HCT116 (cell line): ENCODE measurements at regions not wholly inside any gene's neighbourhood (a gene's known extent, or its start where the extent isn't known, plus 50 kb on each side); places are given as distances from the start of the nearest gene placed in this dataset.

Source experiments
- ATAC-seq: fragments of 200-7000 bp; cut with Tn5 transposase; 2 replicates; pipeline ENCODE4 v1.9.1; 2020; ENCODE audit warnings: mild to moderate bottlenecking, moderate library complexity
- BruUV-seq: library from RNA; stranded (reverse); fragments of 400-500 nt; replicated peaks from 2 replicates; lab custom pipeline; 2021; lab: Mats Ljungman, UMichigan
- CTCF ChIA-PET: fragments of 300-600 bp; sonication (Branson Sonifier 250); formaldehyde crosslinking; loops from one replicate; lab custom pipeline; 2021; ENCODE audit warnings: antibody characterized with exemption; lab: Charles Lee
- POLR2A ChIA-PET: fragments of 300-600, 350-600 bp; sonication (Branson Sonifier 250); formaldehyde crosslinking; loops from one replicate; lab custom pipeline; 2021; ENCODE audit warnings: antibody characterized with exemption; lab: Charles Lee
- RAD21 ChIA-PET, 2 experiments: fragments of 300-600 bp; sonication (Branson Sonifier 250); formaldehyde crosslinking; loops; one replicate each; lab custom pipeline; 2023; ENCODE audit warnings: low total read pairs in 2 of 2; ENCODE audit not compliant: uncharacterized antibody in 2 of 2, unreplicated experiment in 2 of 2, low non-redundant PET in 1 of 2; lab: Charles Lee
- DNase-seq: peaks from one replicate; pipeline ENCODE4 v3.0.0-alpha.2; 2010; ENCODE audit warnings: low read depth, low spot score
- H2AFZ ChIP-seq: fragments of 200-600 bp; shearing (Covaris generic), sonication (generic); 2 replicates; pipeline ENCODE4 v1.6.1; 2017; ENCODE audit warnings: low read depth, mixed run types, mixed read lengths, antibody characterized with exemption, low read length; ENCODE audit not compliant: poor library complexity, severe bottlenecking
- H3K27ac ChIP-seq: 2 replicates; pipeline ENCODE4 v1.5.1; 2012; ENCODE audit warnings: low read depth, low read length
- H3K27me3 ChIP-seq: fragments of 200-600 bp; sonication (generic); 2 replicates; pipeline ENCODE4 v1.6.1; 2016; ENCODE audit warnings: mixed run types, low read length, mixed read lengths; ENCODE audit not compliant: insufficient read depth
- H3K36me3 ChIP-seq, 2 experiments: fragments of 200-500 bp in 1 of 2; fragments of 200-600 bp in 1 of 2; sonication (Bioruptor generic) in 1 of 2; sonication (generic) in 1 of 2; 2 replicates each; pipeline versions ENCODE4 v1.5.1 to v1.6.1; 2014 to 2016; ENCODE audit warnings: low read length in 2 of 2, inconsistent platforms in 1 of 2, mixed read lengths in 1 of 2, mixed run types in 1 of 2; ENCODE audit not compliant: insufficient read depth in 2 of 2, control insufficient read depth in 1 of 2
- H3K4me1 ChIP-seq, 2 experiments: fragments of 200-600 bp in 1 of 2; sonication (generic) in 1 of 2; 2 replicates each; pipeline versions ENCODE4 v1.5.1 to v1.6.1; 2012 to 2017; ENCODE audit warnings: low read length in 2 of 2, inconsistent platforms in 1 of 2, mild to moderate bottlenecking in 1 of 2, mixed read lengths in 1 of 2, mixed run types in 1 of 2, moderate library complexity in 1 of 2; ENCODE audit not compliant: insufficient read depth in 2 of 2, control insufficient read depth in 1 of 2
- H3K4me2 ChIP-seq: fragments of 200-600 bp; sonication (generic); 2 replicates; pipeline ENCODE4 v1.6.1; 2017; ENCODE audit warnings: mixed run types, low read length, mixed read lengths
- H3K4me3 ChIP-seq, 2 experiments: fragments of 200-600 bp in 1 of 2; sonication (generic) in 1 of 2; replicated peaks in 1 of 2; 2 replicates each; pipeline ENCODE4 v1.5.1; 2011 to 2016; ENCODE audit warnings: low read length in 2 of 2, control low read depth in 1 of 2, low read depth in 1 of 2, mild to moderate bottlenecking in 1 of 2, mixed read lengths in 1 of 2, mixed run types in 1 of 2
- H3K79me2 ChIP-seq: fragments of 200-600 bp; sonication (generic); 2 replicates; pipeline ENCODE4 v1.6.1; 2017; ENCODE audit warnings: mild to moderate bottlenecking, mixed run types, low read length, moderate library complexity, mixed read lengths; ENCODE audit not compliant: insufficient read depth
- H3K9ac ChIP-seq: fragments of 200-600 bp; sonication (generic); 2 replicates; pipeline ENCODE4 v1.6.1; 2016; ENCODE audit warnings: low read length, mixed read lengths
- H3K9me2 ChIP-seq: fragments of 200-600 bp; sonication (generic), shearing (Covaris generic); 2 replicates; pipeline ENCODE4 v1.6.1; 2017; ENCODE audit warnings: mixed run types, mild to moderate bottlenecking, moderate library complexity; ENCODE audit not compliant: insufficient read depth
- H3K9me3 ChIP-seq, 2 experiments: fragments of 200-500 bp in 1 of 2; fragments of 200-600 bp in 1 of 2; sonication (Bioruptor generic) in 1 of 2; sonication (generic) in 1 of 2; 2 replicates each; pipeline ENCODE4 v1.6.1; 2014 to 2017; ENCODE audit warnings: low read length in 2 of 2, mixed read lengths in 2 of 2, inconsistent platforms in 1 of 2, low read depth in 1 of 2, mild to moderate bottlenecking in 1 of 2, mixed run types in 1 of 2, moderate library complexity in 1 of 2; ENCODE audit not compliant: control insufficient read depth in 1 of 2, insufficient read depth in 1 of 2
- H4K20me1 ChIP-seq: fragments of 200-600 bp; sonication (generic), shearing (Covaris generic); 2 replicates; pipeline ENCODE4 v1.6.1; 2017; ENCODE audit warnings: mixed run types, mild to moderate bottlenecking, moderate library complexity; ENCODE audit not compliant: insufficient read depth
- CEBPB ChIP-seq: IDR thresholded peaks from 2 replicates; pipeline ENCODE4 v1.6.1; 2012; ENCODE audit warnings: low read depth
- EZH2 ChIP-seq: fragments of 200-600 bp; sonication (generic); IDR thresholded peaks from 2 replicates; pipeline ENCODE4 v1.6.1; 2017; ENCODE audit warnings: antibody characterized with exemption, mixed run types
- JUND ChIP-seq: IDR thresholded peaks from 2 replicates; pipeline ENCODE4 v1.6.1; 2012
- RAD21 ChIP-seq: IDR thresholded peaks from 2 replicates; pipeline ENCODE4 v1.6.1; 2012; ENCODE audit warnings: low read depth, mild to moderate bottlenecking
- REST ChIP-seq: IDR thresholded peaks from 2 replicates; pipeline ENCODE4 v1.6.1; 2012; ENCODE audit warnings: low read depth
- YY1 ChIP-seq: IDR thresholded peaks from 2 replicates; pipeline ENCODE4 v1.6.1; 2011; ENCODE audit warnings: low read length, low read depth, moderate library complexity, mild to moderate bottlenecking; ENCODE audit not compliant: insufficient replicate concordance; ENCODE audit errors: extremely low read depth
- intact Hi-C: fragments of 100-400 bp; cut with micrococcal nuclease; formaldehyde crosslinking; loops from 2 replicates; pipeline ENCODE4 v1.10.0; 2022
- TF ChIP-seq, protein P1 (sequence below): IDR thresholded peaks from 2 replicates; pipeline ENCODE4 v1.6.1; 2011; ENCODE audit warnings: mild to moderate bottlenecking, low read length, moderate library complexity; ENCODE audit not compliant: insufficient replicate concordance; ENCODE audit errors: extremely low read depth

- POLR2A ChIA-PET = no interaction called here
- no TSS peak for BruUV-seq
- RAD21 ChIA-PET = no interaction called here
- no peak for DNase-seq
- Histone ChIP-seq H3K27ac (no peak overlapping the region), H3K27me3 (no peaks in the 10 kb centered on the region), H3K9ac (no peak overlapping the region), H3K4me2 (no peak overlapping the region), H3K79me2 (no peaks in the 10 kb centered on the region), H3K4me3 (no peak overlapping the region), H3K36me3 (no peaks in the 10 kb centered on the region), H3K9me2 (no peaks in the 10 kb centered on the region)
- intact Hi-C loops = no loop called here
- CTCF ChIA-PET = no interaction called here
- TF ChIP-seq, protein P1, sequence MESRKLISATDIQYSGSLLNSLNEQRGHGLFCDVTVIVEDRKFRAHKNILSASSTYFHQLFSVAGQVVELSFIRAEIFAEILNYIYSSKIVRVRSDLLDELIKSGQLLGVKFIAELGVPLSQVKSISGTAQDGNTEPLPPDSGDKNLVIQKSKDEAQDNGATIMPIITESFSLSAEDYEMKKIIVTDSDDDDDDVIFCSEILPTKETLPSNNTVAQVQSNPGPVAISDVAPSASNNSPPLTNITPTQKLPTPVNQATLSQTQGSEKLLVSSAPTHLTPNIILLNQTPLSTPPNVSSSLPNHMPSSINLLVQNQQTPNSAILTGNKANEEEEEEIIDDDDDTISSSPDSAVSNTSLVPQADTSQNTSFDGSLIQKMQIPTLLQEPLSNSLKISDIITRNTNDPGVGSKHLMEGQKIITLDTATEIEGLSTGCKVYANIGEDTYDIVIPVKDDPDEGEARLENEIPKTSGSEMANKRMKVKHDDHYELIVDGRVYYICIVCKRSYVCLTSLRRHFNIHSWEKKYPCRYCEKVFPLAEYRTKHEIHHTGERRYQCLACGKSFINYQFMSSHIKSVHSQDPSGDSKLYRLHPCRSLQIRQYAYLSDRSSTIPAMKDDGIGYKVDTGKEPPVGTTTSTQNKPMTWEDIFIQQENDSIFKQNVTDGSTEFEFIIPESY = no peak
- TF ChIP-seq EZH2 (no peak), RAD21 (no peak), REST (no peak), CEBPB (no peak), YY1 (no peak), JUND (no peak)
- TF ChIP-seq, all 23 proteins: peak for 0
- H2AFZ ChIP-seq = no peak overlapping the region
- H3K9me3 ChIP-seq = peaks cover 0 to 4% of the 10 kb centered on the region in 2 experiments; a peak in 1 of 4 replicates
- H3K4me1 ChIP-seq = no peaks in the 10 kb centered on the region
- no peaks in the 10 kb centered on the region; the same call in 1 of the 2 replicates for H4K20me1 ChIP-seq
- no peak for ATAC-seq
Observed at GRCh38 chr18:39209173-39209572, 1643.6 kb upstream of the CELF4 start.
